ENCODE measurements at regions not wholly inside any gene's neighbourhood (a gene's known extent, or its start where the extent isn't known, plus 50 kb on each side); places are given as distances from the start of the nearest gene placed in this dataset.
"Not testable (repeated sequence)": the region's sequence is repeated elsewhere in the genome, so short reads cannot be mapped to it uniquely, and the experiment has no call there.

- DNase-seq (ENCODE audit: low spot score) = no peak
- H3K36me3 ChIP-seq (ENCODE audit: control insufficient read depth in 4 of 4, insufficient read depth in 3 of 4, low read depth in 1 of 4, low read length in 3 of 4) = no peaks in the 10 kb centered on the region
- WGBS = 90% methylated on average over 2 of the region's 2 CpGs
These were observed 79.6 kb downstream of the RPL10L start for GRCh38 chr14:46571970-46572369.

GRCh38 chr14:46568161-46568560 lies 83.4 kb downstream of the RPL10L start:
- H3K9me3 ChIP-seq (ENCODE audit: control insufficient read depth in 4 of 4, low read length in 3 of 4); DNase-seq (ENCODE audit: low spot score); H3K36me3 ChIP-seq (ENCODE audit: control insufficient read depth in 4 of 4, insufficient read depth in 3 of 4, low read depth in 1 of 4, low read length in 3 of 4); H3K27ac ChIP-seq (ENCODE audit: low read depth in 1 of 2, low read length in 2 of 2); H3K4me1 ChIP-seq (ENCODE audit: control insufficient read depth in 4 of 4, insufficient read depth in 4 of 4, low read length in 3 of 4); H3K27me3 ChIP-seq (ENCODE audit: control insufficient read depth in 4 of 4, insufficient read depth in 4 of 4, low read length in 3 of 4); H3K9ac ChIP-seq (ENCODE audit: low read depth in 1 of 2, low read length in 2 of 2); H3K4me3 ChIP-seq (ENCODE audit: low read depth in 1 of 3, low read length in 3 of 3): not testable (repeated sequence)
- 79% methylated on average over 1 of the region's 1 CpG for whole genome bisulfite sequencing

More at GRCh38 chr14:46571970-46572369, 79.6 kb downstream of the RPL10L start:
- Histone ChIP-seq H3K4me3 (ENCODE audit: low read depth in 1 of 3, low read length in 3 of 3) (no peak overlapping the region), H3K27me3 (ENCODE audit: control insufficient read depth in 4 of 4, insufficient read depth in 4 of 4, low read length in 3 of 4) (no peaks in the 10 kb centered on the region), H3K4me1 (ENCODE audit: control insufficient read depth in 4 of 4, insufficient read depth in 4 of 4, low read length in 3 of 4) (no peaks in the 10 kb centered on the region), H3K9me3 (ENCODE audit: control insufficient read depth in 4 of 4, low read length in 3 of 4) (no peaks in the 10 kb centered on the region), H3K27ac (ENCODE audit: low read depth in 1 of 2, low read length in 2 of 2) (no peak overlapping the region), H3K9ac (ENCODE audit: low read depth in 1 of 2, low read length in 2 of 2) (no peak overlapping the region)
- TF ChIP-seq NR2F2 (IDR thresholded peaks at IDR 0.05) (no peak), JUND (IDR thresholded peaks at IDR 0.05) (no peak), MAX (IDR thresholded peaks at IDR 0.05) (no peak)

GRCh38 chr14:46550836-46551235 lies 100.7 kb downstream of the RPL10L start:
- no peaks in the 10 kb centered on the region for H3K27me3 ChIP-seq (ENCODE audit: control insufficient read depth in 4 of 4, insufficient read depth in 4 of 4, low read length in 3 of 4)
- H3K4me1 ChIP-seq (ENCODE audit: control insufficient read depth in 4 of 4, insufficient read depth in 4 of 4, low read length in 3 of 4) = no peaks in the 10 kb centered on the region
- H3K27ac ChIP-seq (ENCODE audit: low read depth in 1 of 2, low read length in 2 of 2) = no peak overlapping the region
- H3K9ac ChIP-seq (ENCODE audit: low read depth in 1 of 2, low read length in 2 of 2) = no peak overlapping the region
- no peaks in the 10 kb centered on the region for H3K36me3 ChIP-seq (ENCODE audit: control insufficient read depth in 4 of 4, insufficient read depth in 3 of 4, low read depth in 1 of 4, low read length in 3 of 4)
- no peak overlapping the region for H3K4me3 ChIP-seq (ENCODE audit: low read depth in 1 of 3, low read length in 3 of 3)
- DNase-seq (ENCODE audit: low spot score) = no peak
- TF ChIP-seq SP1 (IDR thresholded peaks at IDR 0.05) (no peak), FOXA1 (IDR thresholded peaks at IDR 0.05) (no peak), MAX (IDR thresholded peaks at IDR 0.05) (no peak), GABPA (IDR thresholded peaks at IDR 0.05 in 1 of 2, conservative IDR thresholded peaks at IDR 0.05 in 1 of 2) (no peak), ATF3 (IDR thresholded peaks at IDR 0.05) (no peak), ZBTB33 (IDR thresholded peaks at IDR 0.05) (no peak), CTCF (IDR thresholded peaks at IDR 0.05; ENCODE audit: low read depth, low read length, missing input control) (no peak), RXRA (IDR thresholded peaks at IDR 0.05) (no peak), YY1 (IDR thresholded peaks at IDR 0.05) (no peak), EGR1 (IDR thresholded peaks at IDR 0.05; ENCODE audit: low read depth in 2 of 2) (no peak), TAF1 (conservative IDR thresholded peaks at IDR 0.05) (no peak), NR2F2 (IDR thresholded peaks at IDR 0.05) (no peak), RAD21 (IDR thresholded peaks at IDR 0.05) (no peak), FOXA2 (IDR thresholded peaks at IDR 0.05) (no peak), JUND (IDR thresholded peaks at IDR 0.05) (no peak), HNF4A (conservative IDR thresholded peaks at IDR 0.05) (no peak)
- WGBS = 86% methylated on average over 9 of the region's 9 CpGs
- H3K9me3 ChIP-seq (ENCODE audit: control insufficient read depth in 4 of 4, low read length in 3 of 4) = no peaks in the 10 kb centered on the region

Measured in liver (tissue), 8 donors.